ENCODE measurements at regions not wholly inside any gene's neighbourhood (a gene's known extent, or its start where the extent isn't known, plus 50 kb on each side); places are given as distances from the start of the nearest gene placed in this dataset.
"Not testable (repeated sequence)": the region's sequence is repeated elsewhere in the genome, so short reads cannot be mapped to it uniquely, and the experiment has no call there.

GRCh38 chr14:105865904-105866840, 339.8 kb downstream of the TMEM121 start:
- no peak for DNase-seq (ENCODE audit: low read depth, low spot score)

GRCh38 chr14:105866841-105867321, 340.5 kb downstream of the TMEM121 start:
- no peak for DNase-seq (ENCODE audit: low read depth, low spot score)

GRCh38 chr14:105867961-105868599, 341.7 kb downstream of the TMEM121 start:
- no peak for DNase-seq (ENCODE audit: low read depth, low spot score)

- DNase-seq (ENCODE audit: low read depth, low spot score): no peak
Measured at GRCh38 chr14:105871590-105871989, 345.2 kb downstream of the TMEM121 start.

GRCh38 chr14:105873870-105874512, 347.6 kb downstream of the TMEM121 start:
- DNase-seq (ENCODE audit: low read depth, low spot score): no peak

DNA sequence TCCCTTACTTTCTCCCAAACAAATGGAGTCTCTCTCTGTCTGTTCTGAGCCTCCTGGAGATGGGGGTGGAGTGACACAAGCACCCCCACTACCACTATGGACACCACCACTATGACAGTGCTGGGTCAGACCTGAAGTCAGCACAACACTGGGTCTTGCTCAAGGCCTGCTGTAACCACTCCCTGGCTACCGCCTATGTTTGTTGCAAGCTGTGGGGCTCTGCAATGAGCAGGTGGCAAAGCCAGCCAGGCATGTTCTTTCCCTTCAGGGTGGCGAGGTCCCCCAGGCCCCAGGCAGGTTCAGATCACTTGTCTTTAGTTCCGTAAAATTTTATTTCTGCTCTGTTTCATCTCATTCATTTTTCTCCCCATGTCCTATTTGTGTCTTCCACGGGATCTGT, 349.8 kb downstream of the TMEM121 start:
- DNase-seq (ENCODE audit: low read depth, low spot score): no peak

- DNase-seq (ENCODE audit: low read depth, low spot score): no peak
Measured at GRCh38 chr14:105876829-105877228, 350.4 kb downstream of the TMEM121 start.

GRCh38 chr14:105877645-105878044, 351.3 kb downstream of the TMEM121 start:
- no peak for DNase-seq (ENCODE audit: low read depth, low spot score)

GRCh38 chr14:105878125-105878524, 351.7 kb downstream of the TMEM121 start:
- DNase-seq (ENCODE audit: low read depth, low spot score): no peak

DNA sequence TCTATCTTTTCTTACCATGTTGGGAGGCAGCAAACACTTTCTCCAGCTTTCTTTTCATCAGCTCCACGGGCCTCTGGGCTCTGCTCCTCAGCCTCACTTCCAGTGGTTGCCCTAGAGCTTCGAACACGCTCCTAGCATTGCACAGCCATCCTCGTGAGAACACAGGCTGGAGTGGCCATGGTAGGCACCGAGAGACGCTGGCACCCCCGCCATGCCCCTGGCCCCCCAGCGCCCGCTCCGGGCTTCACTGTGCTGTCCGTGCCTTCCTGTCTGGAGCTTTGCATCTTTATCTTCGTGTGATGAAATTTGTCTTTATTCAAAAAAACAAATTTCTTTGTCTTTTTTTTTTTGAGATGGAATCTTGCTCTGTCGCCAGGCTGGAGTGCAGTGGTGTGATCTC, 352.2 kb downstream of the TMEM121 start:
- DNase-seq (ENCODE audit: low read depth, low spot score): no peak

GRCh38 chr14:105879503-105879866, 353.1 kb downstream of the TMEM121 start:
- no peak for DNase-seq (ENCODE audit: low read depth, low spot score)

DNA sequence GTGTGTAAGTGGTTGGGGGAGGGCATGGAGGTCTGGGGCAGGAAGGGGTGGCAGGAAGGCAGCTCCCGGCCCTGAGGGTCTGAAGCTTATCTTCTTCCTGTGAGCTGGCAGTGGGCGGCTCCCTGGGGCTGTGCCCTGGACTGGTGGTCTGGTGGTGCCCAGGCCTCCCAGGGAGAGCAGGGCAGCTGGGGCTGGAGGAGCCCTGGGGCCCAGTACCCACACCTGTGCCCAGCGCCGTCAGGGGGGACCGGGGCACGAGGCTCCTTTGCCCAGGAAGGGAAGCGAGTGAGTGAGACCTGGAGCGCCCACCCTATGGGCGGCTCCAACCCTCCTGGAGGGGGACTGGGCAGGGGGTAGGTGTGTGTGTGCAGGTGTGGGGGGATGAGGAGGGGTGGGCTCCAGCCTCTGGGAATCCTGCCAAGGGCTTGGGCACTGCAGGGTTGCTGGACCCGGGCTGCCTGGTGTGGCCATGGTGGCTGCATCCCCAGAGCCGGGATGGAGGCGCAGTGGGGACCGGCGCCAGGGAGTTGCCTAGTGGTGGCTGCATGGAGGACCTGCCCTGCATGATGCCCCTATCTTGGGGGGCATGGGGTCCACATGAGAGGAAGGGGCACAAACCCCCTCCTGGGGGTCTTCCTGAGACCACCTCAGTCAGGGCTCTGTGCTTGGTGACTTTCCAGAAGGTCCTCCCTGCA, 353.6 kb downstream of the TMEM121 start:
- no peak for DNase-seq (ENCODE audit: low read depth, low spot score)

DNA sequence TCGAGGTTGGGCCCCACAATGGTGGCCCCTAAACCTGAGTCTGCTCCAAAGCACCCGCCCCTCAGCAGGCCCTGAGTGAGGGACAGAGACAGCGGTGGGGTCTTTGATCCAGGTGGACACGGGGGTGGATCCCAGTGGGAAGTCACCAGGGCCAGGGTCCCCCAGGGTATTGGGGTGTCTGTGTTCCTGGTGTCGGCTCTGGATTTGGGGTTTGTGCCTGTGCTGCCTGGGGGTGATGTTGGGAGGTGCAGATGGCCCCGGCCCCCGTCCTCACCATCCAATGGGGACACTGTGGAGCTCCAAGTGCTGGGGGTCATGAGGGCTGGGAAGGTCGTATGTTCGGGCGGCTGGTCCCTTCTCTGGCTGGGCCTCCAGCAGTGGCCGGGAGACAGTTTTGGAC, 354.2 kb downstream of the TMEM121 start:
- no peak for DNase-seq (ENCODE audit: low read depth, low spot score)

DNA sequence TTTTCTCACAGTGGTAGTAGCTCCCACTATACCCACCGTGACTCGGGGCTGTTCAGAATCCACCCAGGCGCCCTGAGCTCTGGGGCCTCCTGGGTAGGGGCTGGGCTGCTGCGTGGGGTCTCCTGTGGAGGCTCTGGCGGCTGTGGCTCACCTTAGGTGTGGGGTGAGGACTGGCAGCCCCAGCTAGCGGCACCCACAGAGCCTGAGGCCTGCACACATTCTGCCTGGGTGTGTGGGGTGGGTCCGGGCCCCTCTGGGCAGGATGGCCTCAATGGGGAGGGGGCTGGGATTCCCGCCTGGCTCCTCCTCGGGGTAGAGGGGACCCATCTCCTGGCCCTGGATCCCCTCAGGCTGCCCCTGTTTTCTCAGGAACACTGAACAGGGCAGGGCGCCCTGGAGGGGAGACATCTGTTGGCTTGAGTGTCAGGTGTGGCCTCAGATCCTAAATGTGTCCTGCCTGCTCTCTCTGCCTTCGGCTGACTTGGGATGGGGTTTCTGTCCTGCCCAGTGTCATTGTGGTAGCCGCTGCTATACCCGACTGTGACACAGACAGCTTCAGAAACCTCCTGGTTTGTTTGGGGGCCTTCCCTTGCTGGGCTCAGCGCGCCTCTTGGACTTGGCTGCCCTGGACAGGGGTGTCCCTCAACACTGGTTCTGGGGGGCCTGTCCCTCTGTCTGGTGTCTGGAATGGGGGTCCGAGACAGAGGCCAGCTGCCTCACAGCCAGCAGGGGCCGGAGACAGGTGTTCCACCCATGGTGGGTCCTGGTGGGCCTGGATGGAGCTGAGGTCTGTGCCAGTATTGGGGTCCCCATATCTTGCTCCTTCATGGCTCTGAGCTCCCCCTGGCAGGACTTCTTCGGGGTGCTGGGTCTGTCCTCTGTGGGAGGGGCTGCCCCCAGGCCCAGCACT, 354.9 kb downstream of the TMEM121 start:
- DNase-seq (ENCODE audit: low read depth, low spot score): no peak

DNA sequence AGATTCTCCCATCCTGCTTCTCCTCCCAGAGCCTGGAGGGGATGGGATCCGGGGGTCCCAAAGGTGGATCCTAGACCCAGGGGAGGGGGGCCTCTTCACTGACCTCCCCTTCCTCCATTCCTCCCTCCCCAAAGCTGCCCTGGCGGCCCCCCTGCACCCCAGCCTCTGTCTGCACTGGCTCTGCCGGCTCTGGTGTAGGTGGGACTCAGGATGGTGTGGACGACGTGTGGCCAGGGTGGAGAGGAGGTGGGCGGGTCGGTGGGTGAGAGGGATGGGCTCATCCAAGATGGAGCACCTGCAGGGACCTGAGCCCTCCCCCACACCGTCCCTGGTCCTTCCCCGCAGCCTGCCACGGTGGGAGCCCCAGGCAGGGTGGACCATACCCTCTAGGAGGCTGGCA, 355.6 kb downstream of the TMEM121 start:
- not testable (repeated sequence) for DNase-seq (ENCODE audit: low read depth, low spot score)

GRCh38 chr14:105882626-105883025, 356.2 kb downstream of the TMEM121 start:
- no peak for DNase-seq (ENCODE audit: low read depth, low spot score)

GRCh38 chr14:105883066-105884005, 357.0 kb downstream of the TMEM121 start:
- DNase-seq (ENCODE audit: low read depth, low spot score): no peak

GRCh38 chr14:105884192-105884807, 357.9 kb downstream of the TMEM121 start:
- not testable (repeated sequence) for DNase-seq (ENCODE audit: low read depth, low spot score)

- no peak for DNase-seq (ENCODE audit: low read depth, low spot score)
Measured at GRCh38 chr14:105884808-105885281, 358.5 kb downstream of the TMEM121 start.

Measured in iPS DF 19.7 (cell line).